ENCODE measurements at regions not wholly inside any gene's neighbourhood (a gene's known extent, or its start where the extent isn't known, plus 50 kb on each side); places are given as distances from the start of the nearest gene placed in this dataset.

DNA sequence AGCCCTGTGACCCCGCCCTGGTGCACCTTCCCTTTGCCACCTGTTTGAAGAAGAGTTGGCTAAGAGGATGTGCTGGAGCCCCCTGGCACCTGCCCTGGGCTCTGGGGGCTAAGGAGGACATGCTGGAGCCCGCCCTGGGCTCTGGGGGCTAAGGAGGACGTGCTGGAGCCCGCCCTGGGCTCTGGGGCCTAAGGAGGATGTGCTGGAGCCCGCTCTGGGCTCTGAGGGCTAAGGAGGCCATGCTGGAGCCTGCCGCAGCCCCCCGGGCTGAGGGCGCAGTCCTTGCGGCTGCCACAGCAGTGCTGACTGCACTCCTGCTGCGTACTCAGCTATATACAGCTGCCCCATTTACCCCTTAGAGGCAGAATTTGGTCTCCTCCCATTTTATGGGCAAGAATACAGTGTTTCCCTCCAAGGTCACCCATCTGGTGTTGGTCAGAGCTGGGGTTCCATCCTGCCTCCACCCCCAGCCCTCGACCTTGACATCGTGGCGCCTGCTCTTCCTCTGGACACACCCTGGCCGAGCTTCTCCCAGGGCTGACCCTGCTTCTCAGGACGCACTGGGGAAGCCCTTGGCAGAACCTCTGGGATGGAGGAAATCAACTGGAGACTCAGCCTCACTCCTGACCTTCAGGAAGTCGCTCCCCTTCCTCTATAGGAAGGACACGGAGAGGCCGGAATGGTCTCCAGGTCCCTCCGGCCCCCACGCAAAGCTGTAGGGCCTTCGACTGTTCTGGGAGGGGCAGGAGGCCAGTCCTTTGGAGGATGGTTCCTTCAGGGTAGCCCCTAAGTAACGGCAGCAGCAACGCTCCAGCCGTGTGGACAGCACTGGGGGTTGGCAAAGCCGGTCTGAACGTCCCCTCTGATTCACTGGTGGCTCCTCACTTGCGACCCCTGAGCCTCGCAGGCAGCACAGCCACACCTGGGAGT is 65.0 kb upstream of the HPCAL1 start:
- no peak overlapping the region for H3K27ac Mint-ChIP-seq
- H3K9me3 Mint-ChIP-seq: peaks cover 4% of the 10 kb centered on the region
- peaks cover 8% of the 10 kb centered on the region for H3K4me1 Mint-ChIP-seq
- no peaks in the 10 kb centered on the region for H3K27me3 Mint-ChIP-seq
- no peak overlapping the region for H3K4me3 Mint-ChIP-seq
- H3K36me3 Mint-ChIP-seq: no peaks in the 10 kb centered on the region

DNA sequence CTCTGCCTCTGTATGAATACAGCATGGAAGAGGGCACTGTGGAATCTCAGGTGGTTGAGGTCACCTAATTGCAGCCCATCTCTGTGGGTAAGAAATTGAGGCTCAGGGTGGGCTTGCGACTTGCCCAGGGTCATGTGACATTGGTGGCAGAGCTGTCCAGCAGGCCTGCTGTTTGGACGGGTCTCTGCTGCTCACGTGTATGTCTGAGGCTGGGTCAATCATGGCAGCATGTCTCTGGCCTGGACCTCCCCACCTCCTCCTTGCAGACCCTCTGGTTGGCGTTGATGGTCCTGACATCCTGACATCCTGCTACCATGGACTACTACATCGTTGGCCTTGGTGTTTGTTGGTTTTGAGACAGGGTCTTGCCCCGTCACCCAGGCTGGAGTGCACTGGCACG is 64.3 kb upstream of the HPCAL1 start:
- Mint-ChIP-seq H3K36me3 (no peaks in the 10 kb centered on the region), H3K27ac (no peak overlapping the region), H3K4me1 (peaks cover 3% of the 10 kb centered on the region), H3K27me3 (no peaks in the 10 kb centered on the region), H3K4me3 (no peak overlapping the region), H3K9me3 (no peaks in the 10 kb centered on the region)

DNA sequence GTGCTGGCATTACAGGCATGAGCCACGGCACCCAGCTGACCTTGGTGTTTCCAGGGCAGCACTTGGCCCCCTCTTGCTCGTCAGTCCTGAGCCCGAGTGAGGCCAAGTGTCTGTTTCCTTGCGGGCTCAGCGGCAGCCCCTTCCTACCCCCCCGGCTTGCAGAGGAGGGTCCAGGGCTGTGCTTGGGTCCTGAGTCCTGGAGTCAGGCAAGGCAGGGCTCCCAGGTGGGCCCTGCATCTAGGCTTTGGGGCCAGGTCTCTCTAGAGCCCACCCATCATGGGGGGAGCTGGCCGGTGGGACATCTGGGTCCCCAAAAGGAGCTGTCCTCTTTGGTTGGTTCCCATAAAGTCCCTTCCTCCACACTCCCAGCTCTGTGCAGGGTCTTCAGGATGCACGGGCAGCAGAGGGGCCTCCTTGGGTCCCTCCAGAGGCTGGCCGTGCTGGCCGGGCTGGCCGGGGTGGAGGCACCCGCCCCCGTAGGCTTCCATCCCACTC is 63.7 kb upstream of the HPCAL1 start:
- H3K27ac Mint-ChIP-seq: no peak overlapping the region
- H3K36me3 Mint-ChIP-seq: no peaks in the 10 kb centered on the region
- H3K9me3 Mint-ChIP-seq: no peaks in the 10 kb centered on the region
- no peak overlapping the region for H3K4me3 Mint-ChIP-seq
- H3K27me3 Mint-ChIP-seq: no peaks in the 10 kb centered on the region
- no peaks in the 10 kb centered on the region for H3K4me1 Mint-ChIP-seq

DNA sequence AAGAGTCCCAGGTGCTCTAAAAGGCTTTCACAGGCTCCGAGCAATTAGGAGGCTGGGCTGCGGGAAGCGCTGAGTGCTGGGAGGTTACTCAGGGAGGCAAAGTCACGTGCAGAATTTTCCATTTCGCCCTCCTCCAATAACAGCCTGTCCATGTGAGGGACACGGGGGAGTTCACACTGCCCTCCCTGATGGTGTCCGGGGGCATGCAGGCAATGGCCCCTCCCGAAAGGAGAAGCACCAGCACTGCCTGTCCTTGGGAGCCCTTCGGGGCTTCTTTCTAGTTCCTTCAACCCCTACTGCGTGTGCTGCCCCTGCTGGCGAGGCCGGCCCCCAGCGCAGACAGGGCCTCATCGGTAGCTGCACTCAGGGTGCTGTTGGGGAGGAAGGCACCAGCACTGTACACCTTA is 63.1 kb upstream of the HPCAL1 start:
- Mint-ChIP-seq H3K27ac (no peak overlapping the region), H3K4me1 (no peaks in the 10 kb centered on the region), H3K9me3 (no peaks in the 10 kb centered on the region), H3K4me3 (no peak overlapping the region), H3K36me3 (no peaks in the 10 kb centered on the region), H3K27me3 (no peaks in the 10 kb centered on the region)

DNA sequence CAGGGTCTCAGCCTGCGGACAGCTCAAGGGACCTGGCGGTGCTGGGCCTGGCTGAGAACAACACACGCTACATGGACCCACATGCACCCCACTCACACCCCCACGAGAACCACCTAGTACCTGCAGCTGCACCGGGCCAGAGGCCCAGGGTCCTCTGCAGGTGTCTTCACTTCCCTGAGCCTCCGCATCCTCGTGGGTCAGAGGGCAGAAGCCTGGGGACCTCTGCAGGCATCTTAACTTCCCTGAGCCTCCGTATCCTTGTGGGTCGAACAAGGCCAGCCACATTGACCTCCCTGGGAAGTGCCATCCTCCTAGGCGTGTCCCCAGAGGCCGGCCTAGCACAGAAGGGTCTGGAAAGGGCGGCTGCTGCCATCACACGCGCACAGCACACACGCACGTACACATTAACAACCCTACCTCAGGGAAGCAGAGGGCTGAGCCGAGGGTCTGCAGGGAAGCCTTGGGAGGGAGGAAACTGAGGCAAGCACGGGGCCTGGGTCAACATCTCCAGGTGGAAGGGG is 62.5 kb upstream of the HPCAL1 start:
- H3K27ac Mint-ChIP-seq: no peak overlapping the region
- H3K4me3 Mint-ChIP-seq: no peak overlapping the region
- H3K9me3 Mint-ChIP-seq: no peaks in the 10 kb centered on the region
- H3K4me1 Mint-ChIP-seq: no peaks in the 10 kb centered on the region
- H3K36me3 Mint-ChIP-seq: no peaks in the 10 kb centered on the region
- H3K27me3 Mint-ChIP-seq: no peaks in the 10 kb centered on the region

DNA sequence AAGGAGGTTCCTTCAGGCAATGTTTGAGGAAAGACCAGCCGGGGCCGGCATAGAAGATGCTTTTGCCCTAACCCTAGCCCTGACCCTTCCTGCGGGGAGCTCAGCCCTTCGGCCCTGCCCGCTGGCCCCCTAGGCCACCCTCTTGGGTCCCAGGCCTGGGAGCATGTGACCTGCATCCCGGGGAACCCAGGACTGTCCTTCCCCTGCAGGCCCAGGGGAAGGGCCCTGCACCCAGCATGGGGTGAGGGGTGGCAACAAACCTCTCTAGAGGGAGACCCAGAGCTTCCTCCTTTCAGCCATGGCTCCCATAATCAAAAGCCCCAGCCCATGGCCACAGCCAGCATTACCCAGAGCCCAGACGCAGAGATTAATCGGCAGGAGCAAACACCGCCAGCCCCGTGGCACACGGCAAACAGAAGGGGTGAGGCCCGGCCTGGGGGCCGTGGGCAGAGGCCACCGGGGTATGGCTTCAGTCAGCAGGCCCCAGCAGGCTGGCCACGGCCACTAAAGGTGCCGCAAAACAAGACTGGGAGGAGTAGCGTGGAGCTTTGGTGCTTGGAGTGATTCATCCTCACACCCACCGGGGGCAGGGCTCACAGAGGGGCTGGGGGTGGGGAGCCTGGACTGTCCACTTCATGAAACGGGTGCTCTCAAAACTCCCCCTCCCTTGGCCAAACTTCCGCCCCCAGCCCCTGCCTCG is 61.6 kb upstream of the HPCAL1 start:
- Mint-ChIP-seq H3K4me1 (no peaks in the 10 kb centered on the region), H3K36me3 (no peaks in the 10 kb centered on the region), H3K27ac (no peak overlapping the region), H3K4me3 (no peak overlapping the region), H3K9me3 (no peaks in the 10 kb centered on the region), H3K27me3 (no peaks in the 10 kb centered on the region)

DNA sequence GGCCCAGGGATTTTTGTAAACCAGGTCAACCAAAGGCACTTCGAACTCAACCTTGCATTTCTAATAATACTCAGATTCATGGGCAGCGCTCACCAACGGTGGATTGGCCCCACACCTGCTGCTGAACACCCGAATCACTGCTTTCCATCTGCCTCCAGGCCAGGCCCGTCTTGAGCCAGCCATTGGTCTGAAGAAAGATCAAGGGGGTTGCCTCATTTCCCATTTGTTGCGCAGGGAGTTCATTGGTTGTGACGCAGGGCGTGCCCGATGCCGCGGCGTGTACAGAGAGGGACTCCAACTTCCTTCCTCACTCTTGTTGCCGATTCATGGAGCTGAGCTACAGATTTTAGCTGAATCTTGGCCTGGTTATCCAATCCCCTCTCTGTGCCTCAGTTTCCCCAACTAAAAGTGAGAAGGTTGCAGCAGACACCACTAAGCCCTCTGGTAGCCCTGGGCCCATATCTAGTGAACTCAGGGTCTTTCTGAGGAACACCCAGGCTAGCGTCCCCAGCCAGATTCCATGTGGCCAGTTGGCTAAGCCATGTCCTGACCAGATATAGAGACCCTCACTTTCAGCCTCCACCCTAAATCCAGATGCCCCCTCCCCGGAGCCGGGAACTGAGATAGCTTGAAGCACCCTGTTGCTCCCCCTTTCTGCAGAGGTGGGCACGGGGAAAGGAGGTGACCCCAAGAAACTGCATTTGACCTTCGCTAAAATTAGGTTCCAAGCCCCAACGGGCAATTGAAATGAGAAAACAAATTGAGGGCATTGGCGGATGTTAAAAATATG is 60.9 kb upstream of the HPCAL1 start:
- H3K27me3 Mint-ChIP-seq: no peaks in the 10 kb centered on the region
- no peaks in the 10 kb centered on the region for H3K4me1 Mint-ChIP-seq

DNA sequence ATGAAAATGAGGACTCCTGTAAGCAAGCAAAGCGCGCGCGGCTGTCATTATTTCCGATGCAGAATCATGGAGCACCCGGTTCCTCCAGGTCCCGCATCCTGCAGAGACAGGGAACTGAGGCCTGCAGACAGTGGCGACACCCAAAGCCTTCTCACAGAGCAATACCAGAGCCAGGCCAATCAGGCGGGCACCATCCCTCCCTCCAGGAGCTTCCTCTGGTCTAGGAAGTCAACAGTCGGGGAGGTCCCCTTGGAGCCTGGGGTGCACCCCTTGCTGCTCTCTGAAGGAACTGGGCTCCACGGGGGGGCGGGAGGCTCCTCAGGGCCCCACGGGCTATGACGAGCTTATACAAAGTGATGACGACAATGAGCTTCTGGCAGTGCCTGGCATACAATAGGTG is 60.3 kb upstream of the HPCAL1 start:
- Mint-ChIP-seq H3K4me3 (no peak overlapping the region), H3K27ac (no peak overlapping the region), H3K4me1 (no peaks in the 10 kb centered on the region), H3K36me3 (no peaks in the 10 kb centered on the region), H3K27me3 (no peaks in the 10 kb centered on the region), H3K9me3 (no peaks in the 10 kb centered on the region)

More for the DNA sequence above, 60.9 kb upstream of the HPCAL1 start:
- no peaks in the 10 kb centered on the region for H3K9me3 Mint-ChIP-seq
- H3K4me3 Mint-ChIP-seq: no peak overlapping the region
- H3K36me3 Mint-ChIP-seq: no peaks in the 10 kb centered on the region
- H3K27ac Mint-ChIP-seq: peak overlapping the region; percentile 42

DNA sequence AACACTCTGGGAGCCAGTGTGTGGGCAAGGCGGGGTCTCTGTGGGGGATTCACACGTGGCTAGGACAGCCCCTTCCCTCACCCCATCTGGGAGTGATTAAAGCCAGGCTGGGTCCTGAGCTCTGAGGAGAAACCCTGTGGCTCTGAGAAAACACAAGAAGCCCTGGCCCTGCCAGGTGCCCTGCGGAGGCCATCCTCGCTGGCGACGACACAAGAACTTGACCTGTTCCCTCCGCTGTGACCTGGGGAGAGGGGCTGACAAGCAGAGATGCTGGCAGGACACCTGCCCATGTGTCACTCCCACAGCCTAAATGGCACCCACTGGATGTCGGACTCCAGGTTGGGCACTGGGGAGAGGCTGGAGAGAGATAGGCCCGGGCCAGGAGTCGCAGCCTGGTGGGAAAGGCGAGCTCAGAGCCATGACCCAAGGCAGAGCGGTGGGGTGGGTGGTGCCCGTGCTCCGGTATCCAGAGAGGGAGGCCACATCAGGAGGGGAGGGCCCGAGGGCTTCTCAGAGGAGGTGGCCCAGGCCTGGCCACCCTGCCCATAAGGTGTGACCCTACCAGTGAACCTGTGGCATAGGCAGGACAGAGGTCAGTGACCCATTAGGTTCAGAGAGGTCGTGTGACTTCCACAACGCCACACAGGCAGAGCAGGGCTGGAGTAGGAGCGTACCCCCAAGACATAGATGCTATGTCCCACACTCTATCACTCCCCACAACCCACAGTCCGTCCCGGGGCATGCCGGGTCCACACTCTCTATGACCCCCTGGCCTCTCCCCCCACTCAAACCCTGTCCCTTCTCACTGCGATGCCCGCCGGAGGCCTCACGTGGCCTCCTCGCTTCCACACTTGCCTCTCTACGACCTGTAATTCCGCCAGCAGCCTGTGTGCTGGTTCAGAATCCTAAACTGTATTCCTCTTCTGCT is 59.4 kb upstream of the HPCAL1 start:
- Mint-ChIP-seq H3K4me1 (no peaks in the 10 kb centered on the region), H3K36me3 (no peaks in the 10 kb centered on the region), H3K4me3 (no peak overlapping the region), H3K9me3 (no peaks in the 10 kb centered on the region), H3K27ac (peak overlapping the region; percentile 19), H3K27me3 (no peaks in the 10 kb centered on the region)

DNA sequence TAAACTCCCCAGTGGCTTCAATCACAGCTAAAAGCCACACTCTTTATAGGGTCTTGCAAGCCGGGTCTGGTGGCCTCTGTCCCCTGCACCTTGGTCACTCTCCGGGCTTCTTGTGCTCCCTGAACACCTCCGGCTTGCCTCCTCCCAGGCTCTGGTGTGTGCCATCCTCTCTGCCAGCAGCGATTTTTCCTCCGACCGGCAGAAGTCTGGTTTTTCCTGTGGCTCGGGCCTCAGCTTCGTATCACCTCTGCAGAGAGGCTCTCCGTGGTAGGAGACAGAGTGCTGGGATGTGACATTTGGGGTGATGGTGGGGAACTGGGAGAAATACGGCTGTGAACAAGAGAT is 58.8 kb upstream of the HPCAL1 start:
- Mint-ChIP-seq H3K9me3 (no peaks in the 10 kb centered on the region), H3K36me3 (no peaks in the 10 kb centered on the region), H3K4me1 (no peaks in the 10 kb centered on the region), H3K27ac (peak overlapping the region; percentile 19), H3K4me3 (no peak overlapping the region), H3K27me3 (no peaks in the 10 kb centered on the region)

DNA sequence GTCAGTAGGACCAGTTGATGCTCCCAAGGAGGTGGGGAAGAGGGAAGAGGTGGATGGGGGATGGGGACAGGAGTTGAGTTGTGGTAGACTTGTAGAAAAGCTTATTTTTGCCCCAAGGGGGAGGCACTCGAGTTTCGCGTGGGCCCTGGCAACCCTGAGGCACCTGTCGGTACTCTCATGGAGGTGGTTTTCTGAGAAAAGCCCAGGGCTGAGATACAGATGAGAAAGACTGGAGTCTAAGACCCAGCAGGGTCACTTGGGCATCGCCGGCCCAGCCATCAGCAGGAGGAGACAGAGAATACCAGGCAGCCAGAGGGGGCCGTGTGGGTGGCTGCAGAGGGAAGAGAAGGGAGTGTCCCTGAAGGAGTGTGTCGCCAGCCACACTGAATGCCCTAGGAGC is 57.7 kb upstream of the HPCAL1 start:
- Mint-ChIP-seq H3K4me3 (no peak overlapping the region), H3K4me1 (no peaks in the 10 kb centered on the region), H3K9me3 (no peaks in the 10 kb centered on the region), H3K27ac (no peak overlapping the region), H3K27me3 (no peaks in the 10 kb centered on the region), H3K36me3 (no peaks in the 10 kb centered on the region)

DNA sequence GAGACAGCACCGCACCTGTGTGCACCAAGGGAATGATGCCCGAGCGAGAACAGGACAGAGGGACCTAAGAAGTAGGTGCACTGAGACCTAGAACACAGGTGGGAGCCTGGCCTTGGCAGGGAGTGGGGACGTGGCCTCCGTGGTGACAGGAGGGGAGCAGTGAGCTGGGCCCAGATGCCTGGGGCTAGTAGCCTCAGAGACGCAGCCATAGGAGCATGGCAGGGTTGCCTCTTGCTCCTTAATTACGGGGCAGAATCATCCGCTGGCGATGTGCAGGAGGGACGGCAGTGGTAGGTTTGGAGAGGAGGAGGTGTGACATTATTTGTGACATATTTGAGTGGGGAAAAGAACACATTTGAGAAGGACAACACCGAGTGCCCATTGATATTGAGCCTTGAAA is 57.0 kb upstream of the HPCAL1 start:
- H3K4me1 Mint-ChIP-seq: no peaks in the 10 kb centered on the region
- no peaks in the 10 kb centered on the region for H3K27me3 Mint-ChIP-seq
- no peak overlapping the region for H3K27ac Mint-ChIP-seq
- peaks cover 2% of the 10 kb centered on the region for H3K9me3 Mint-ChIP-seq
- H3K4me3 Mint-ChIP-seq: no peak overlapping the region
- H3K36me3 Mint-ChIP-seq: no peaks in the 10 kb centered on the region

DNA sequence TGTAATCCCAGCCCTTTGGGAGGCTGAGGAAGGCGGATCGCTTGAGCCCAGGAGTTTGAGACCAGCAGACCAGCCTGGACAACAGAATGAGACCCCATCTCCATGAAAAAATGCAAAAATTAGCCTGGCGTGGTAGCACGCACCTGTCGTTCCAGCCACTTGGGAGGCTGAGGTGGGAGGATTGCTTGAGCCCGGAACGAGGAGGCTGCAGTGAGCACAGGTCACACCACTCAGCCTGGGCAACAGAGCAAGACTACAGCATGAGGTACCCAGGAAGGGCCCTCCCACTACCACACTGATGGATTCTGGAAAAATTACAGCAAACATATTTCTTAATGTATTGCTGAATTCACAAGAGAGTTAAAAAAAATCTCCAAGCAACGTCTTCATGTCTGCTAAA is 56.3 kb upstream of the HPCAL1 start:
- Mint-ChIP-seq H3K36me3 (no peaks in the 10 kb centered on the region), H3K27me3 (no peaks in the 10 kb centered on the region), H3K4me3 (no peak overlapping the region), H3K9me3 (peaks cover 6% of the 10 kb centered on the region), H3K27ac (no peak overlapping the region), H3K4me1 (no peaks in the 10 kb centered on the region)

DNA sequence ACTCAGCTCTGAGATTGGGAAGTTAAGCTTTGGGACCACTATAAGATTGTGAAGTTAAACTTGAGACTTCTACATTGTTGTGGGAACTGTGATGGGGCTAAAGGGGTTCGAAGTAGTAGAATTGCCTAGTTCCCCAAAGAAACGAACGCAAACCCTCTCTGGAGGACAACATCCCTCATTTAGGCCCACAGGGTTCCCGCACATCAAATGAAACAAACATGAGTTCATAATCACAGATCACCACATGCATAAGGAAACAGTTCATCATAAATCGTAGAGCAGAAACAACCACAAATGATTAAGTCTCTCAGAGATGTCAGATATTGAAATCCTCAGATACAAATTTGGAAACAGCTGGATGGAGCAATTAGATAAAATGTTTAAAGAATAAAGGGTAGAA is 55.9 kb upstream of the HPCAL1 start:
- Mint-ChIP-seq H3K36me3 (no peaks in the 10 kb centered on the region), H3K4me3 (no peak overlapping the region), H3K9me3 (peaks cover 10% of the 10 kb centered on the region), H3K27me3 (no peaks in the 10 kb centered on the region), H3K27ac (no peak overlapping the region), H3K4me1 (no peaks in the 10 kb centered on the region)

DNA sequence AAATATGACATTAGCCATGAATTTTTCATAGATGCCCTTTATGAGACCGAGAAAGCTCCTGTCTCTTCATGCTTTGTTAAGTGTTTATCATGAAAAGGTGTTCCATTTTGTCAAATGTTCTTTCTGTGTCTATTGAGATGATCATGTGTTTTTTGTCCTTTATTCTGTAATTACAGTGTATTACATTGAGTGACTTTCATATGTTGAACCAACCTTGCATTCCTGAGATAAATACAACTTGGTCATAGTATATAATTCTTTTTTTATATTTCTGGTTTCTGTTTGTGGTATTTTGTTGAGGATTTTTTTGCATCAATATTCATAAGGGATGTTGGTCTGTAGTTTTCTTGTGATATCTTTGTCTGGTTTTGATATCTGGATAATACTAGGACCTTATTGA is 52.9 kb upstream of the HPCAL1 start:
- H3K36me3 Mint-ChIP-seq: peaks cover 2% of the 10 kb centered on the region
- no peaks in the 10 kb centered on the region for H3K27me3 Mint-ChIP-seq
- no peaks in the 10 kb centered on the region for H3K4me1 Mint-ChIP-seq
- H3K27ac Mint-ChIP-seq: no peak overlapping the region
- H3K4me3 Mint-ChIP-seq: no peak overlapping the region
- peaks cover 13% of the 10 kb centered on the region for H3K9me3 Mint-ChIP-seq
